Activated effector memory CD4-positive, alpha-beta T cell treated with anti-CD3 and anti-CD28 coated beads, Interleukin-2, amount 50 U/mL, for 16 hours (primary cell): ENCODE measurements at regions not wholly inside any gene's neighbourhood (a gene's known extent, or its start where the extent isn't known, plus 50 kb on each side); places are given as distances from the start of the nearest gene placed in this dataset.
A peak's percentile ranks its signal among the peaks of the same experiment; 100 is the strongest.
"Not testable (repeated sequence)": the region's sequence is repeated elsewhere in the genome, so short reads cannot be mapped to it uniquely, and the experiment has no call there.

ENCODE experiments used
- DNase-seq: peaks from one replicate; pipeline ENCODE4 v3.0.0-alpha.2; 2020

- no peak for DNase-seq
These were observed 94.8 kb upstream of the UXS1 start for GRCh38 chr2:106288873-106289272.

DNA sequence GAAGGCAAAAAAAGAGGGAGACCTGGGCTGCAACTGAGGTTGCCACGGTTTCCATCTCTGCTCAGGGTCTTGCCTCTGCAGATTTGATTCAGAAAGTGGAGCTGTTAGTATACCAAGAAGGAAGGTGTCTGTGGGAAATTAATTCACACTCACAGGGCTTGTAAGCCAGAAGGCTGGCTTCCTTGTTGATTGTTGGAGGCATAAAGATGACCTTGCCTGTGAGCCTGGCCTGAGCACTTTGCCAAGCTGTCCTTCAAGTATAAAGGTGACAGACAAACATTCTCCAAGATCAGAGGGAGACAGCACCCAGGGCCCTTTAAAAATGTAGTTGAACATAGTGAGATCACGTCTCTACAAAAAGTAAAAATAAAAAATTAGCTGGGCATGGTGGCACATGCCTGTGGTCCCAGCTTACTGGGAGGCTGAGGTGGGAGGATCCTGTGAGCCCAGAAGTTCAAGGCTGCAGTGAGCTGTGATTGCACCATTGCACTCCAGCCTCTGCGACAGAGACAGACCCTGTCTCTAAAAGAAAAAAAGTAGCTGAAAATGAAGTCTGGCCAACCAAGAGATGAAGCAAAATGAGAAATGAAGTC, 91.2 kb upstream of the UXS1 start:
- DNase-seq = no peak

GRCh38 chr2:106284691-106285202, 90.6 kb upstream of the UXS1 start:
- DNase-seq = no peak

- no peak for DNase-seq
These were observed 90.2 kb upstream of the UXS1 start for GRCh38 chr2:106284255-106284654.

DNA sequence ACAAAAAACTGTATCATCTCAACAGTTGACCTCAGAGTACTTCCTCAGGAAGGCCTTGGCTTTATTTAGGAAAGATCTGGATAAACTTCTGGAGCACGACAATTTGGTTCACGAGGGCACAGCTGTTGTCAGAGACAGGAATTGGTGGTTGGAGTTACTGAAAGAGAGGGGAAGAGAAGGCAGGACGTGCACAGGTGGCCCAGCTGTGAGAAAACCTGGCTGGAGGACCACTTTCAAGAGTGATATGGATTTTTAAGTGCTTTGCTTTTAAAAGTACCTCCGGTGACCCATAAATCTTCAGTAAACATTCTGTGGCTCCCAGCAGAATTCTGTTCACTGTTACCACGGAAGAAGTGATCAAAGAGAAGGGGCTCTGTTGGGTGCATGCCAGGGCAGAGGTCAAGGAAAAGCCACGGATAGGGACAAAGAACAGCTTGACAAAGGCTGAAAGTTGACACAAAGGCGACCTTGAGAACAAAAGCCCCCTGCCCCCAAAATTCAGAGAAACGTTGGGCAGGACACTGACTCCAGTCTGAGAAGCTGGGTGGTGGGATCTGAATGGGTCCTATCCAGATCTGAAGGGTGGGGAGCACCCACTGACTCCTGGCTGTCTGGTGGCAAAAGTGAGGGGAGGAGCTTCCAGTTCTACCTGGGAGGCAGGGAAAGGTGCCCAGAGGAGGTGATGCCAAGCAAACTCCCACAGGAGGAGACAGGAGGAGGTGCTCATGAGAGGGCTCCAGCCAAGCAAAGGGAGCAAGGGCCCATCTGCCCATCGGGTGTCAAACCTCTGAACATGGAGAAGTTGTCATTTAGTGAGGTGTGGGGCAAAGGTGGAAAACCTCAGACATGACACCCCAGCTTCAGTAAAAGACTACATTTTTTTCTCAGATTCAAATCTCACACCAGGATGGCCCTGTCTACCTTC, 89.4 kb upstream of the UXS1 start:
- DNase-seq = not testable (repeated sequence)

- no peak for DNase-seq
These were observed 88.5 kb upstream of the UXS1 start for GRCh38 chr2:106282462-106283170.

- not testable (repeated sequence) for DNase-seq
These were observed 87.9 kb upstream of the UXS1 start for GRCh38 chr2:106281907-106282430.

DNA sequence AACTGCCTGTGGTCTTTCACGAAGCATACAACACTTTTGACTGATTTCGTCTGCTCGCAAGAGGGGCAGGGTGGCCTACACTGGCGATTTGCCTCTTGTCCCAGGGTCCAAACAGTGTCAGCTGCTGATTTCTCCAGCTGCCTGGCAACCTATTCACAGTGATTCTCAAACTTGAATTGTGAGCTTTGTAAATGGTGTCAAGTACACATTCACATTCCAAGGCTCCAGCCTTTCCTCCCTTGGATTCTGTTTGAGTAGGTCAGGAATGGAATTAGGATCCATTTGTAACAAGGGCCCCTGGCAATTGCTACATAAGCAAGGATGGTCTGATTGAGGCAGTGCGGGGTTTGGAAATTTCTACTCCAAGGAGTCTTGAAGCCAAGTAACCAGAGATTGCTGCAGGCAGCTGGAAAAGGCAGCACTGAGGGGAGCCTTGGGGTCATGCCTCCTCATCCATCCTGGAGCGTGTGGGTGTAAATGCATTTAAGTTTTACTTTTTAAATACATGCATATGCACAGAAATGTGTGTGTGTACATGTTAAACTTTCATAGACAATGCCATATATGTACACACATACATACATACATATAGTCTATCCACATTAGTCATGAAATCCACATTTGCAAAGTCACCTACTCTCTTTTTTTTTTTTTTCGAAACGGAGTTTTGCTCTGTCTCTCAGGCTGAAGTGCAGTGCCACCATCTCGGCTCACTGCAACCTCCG, 86.8 kb upstream of the UXS1 start:
- DNase-seq = no peak

GRCh38 chr2:106280224-106280623, 86.1 kb upstream of the UXS1 start:
- DNase-seq = no peak

GRCh38 chr2:106278112-106278876, 84.2 kb upstream of the UXS1 start:
- DNase-seq = no peak

DNA sequence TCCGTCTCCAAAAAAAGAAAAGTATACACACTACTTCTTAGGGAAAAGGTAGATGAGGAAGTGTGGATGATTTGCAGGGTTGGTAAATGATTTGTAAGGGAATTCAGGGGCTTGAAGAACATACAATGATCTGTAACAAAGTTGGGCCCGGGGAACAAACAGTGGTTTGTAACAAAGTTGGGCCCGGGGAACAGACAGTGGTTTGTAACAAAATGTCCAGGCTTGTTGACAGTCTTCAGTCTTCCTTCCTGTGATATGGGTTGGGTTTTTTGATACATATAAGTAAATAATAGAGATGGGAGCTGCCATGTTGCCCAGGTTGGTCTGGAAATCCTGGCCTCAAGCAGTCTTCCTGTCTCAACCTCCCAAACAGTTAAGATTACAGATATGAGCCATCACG, 83.3 kb upstream of the UXS1 start:
- no peak for DNase-seq

DNA sequence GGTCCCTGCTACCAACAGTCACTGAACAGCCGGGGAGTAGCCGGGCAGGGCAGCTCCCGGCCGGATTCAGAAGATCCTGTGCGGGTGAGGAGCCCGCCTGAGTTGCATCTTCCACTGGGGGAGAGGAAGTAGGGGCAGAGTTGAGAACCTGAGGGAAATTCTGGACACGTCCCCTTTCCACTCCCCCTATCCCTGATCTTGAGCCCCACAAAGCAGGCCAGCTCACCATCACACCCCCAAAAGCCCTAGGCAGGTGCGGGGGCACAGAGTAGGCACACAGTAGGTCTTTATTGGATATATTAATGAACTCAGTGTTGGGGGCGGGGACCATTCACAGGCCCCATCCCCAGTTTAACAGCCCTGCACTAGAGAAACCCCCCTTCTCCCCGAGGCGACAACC, 81.9 kb upstream of the UXS1 start:
- DNase-seq = no peak

DNA sequence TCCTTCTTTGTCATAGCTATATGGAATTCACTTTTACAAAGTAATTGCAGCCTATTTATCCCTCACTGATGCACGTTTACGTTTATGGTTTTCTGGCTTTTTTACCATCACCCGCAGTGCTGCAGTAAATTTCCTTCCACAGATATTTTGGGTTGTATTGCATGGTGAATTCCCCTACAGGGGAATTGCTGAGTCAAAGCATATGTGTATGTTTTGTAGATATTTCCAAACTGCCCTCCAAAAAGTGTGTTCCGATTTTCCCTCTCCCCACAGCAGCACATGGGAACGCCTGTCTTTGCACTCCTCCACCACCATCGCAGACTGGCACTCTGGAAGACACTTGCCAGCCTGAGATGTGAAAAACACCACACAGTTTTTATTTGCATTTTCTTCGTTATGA, 80.6 kb upstream of the UXS1 start:
- no peak for DNase-seq

DNA sequence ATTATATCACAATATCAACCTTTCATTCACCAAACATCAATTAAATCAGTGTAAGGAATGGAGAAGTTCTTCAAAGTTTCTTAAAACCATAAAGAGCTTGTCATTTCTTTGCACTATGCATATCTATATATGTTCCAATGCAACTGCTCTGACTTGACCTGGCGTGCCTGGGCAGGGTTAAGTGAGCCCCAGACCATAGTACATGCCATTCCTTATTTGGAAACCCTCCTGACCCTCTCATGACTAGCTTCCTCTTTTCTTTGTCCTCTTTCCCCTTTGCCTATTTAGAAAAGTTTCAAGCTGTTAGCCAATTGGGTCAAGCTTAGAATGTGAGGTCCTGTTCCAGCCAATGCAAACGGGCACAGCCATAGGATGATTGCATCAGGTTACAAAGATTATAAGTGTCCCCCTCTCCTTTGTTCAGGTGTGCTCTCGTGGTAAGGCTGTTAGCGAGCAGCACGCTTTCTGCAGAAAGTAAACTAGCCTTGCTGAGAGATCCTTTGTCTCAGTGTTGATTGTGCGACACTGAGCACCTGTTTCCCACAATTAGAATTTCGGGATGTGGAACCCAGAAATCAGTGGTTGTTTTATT, 78.2 kb upstream of the UXS1 start:
- DNase-seq = no peak

DNA sequence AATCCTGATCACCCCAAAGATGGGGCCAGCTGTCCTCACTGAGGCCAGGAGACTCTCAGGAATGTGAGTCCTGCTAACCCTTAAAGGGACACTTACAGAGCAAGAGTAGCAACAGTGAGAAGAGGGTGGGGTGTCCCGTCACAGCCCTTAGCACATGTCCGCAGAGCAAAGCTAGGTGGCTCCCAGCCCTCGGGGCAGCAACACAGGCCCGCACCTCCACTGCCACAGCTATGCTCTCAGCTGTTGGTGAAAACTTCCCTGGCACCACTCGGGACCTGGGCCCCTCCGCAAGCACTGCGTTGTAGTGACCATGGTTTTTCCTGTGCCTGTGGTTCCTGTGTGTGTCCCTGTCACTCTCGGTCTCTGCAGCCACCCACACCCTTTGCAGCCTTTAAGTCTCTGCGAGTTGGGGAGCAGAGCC, 76.4 kb upstream of the UXS1 start:
- DNase-seq = no peak

DNA sequence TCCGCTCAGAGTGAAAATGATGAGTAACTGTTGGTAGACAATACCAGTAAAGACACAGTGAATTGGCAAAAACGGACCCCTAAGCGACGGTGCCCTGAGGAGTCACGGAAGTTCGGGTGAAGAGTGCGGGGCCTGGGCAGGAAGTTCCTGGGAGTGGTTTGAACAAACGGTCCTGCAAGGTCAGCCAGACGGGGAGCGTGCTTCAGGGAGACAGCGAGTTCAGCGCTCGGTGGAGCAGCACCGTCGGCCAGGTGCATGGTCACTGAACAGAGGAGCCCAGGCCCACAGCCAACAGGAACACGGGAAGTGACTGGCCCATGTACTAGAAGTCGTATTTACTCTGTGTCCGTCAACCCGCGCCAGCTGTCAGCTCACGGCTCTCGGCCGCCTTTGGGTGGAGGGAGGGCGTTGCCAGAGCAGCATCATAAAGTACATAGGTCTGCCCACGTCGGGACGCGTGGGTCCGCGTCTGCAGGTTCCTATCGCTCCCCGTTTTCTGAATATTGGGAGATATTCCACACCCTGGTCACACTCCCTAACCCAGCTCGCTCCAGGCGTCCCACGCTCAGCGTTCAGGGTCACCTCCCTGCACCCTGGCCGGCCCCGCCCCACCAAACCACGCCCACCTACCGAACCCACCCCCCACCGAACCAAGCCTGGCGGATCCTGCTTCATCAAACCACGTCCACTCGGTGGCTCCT, 75.6 kb upstream of the UXS1 start:
- peak; percentile 69 for DNase-seq

- no peak for DNase-seq
These were observed 73.9 kb upstream of the UXS1 start for GRCh38 chr2:106267997-106268396.

DNA sequence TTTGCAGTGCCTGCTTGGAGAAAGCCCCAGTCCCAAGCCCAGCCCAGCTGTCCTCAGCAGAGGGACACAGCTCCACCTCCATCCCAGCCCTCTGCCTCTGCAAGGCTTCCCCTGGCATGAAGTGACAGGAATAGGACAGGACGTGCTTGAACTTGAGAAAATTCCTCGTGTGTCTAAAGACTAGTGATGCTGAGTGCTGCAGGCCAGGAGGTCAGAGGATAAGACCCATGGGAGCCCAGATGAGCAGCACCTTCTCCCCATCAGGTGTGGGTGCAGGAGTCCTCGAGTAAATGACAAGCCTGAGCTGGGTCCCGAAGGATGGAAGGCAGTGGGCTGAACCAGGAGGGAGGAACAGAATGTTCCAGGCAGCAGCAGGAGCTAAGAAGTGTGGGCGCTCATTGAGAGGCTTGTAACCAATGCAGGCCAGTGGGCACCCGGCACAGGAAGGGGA, 67.8 kb upstream of the UXS1 start:
- no peak for DNase-seq

- DNase-seq = not testable (repeated sequence)
These were observed 64.8 kb upstream of the UXS1 start for GRCh38 chr2:106258859-106259258.

GRCh38 chr2:106257830-106258229, 63.7 kb upstream of the UXS1 start:
- DNase-seq = no peak

DNA sequence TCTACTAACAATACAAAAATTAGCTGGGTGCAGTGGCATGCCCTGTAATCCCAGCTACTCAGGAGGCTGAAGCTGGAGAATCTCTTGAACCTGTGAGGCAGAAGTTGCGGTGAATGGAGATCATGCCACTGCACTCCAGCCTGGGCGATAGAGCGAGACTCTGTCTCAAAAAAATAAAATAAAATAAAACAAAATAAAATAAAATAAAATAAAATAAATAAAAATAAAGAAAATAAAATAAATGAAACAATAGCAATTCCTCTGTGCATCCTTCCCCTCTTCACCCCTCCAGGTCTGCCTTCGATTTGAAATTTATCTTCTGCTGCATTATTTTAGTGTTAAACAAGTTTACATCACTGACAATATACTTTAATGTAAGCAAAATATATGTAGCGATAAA, 63.0 kb upstream of the UXS1 start:
- no peak for DNase-seq
